AG10803 (cell line): ENCODE measurements at regions not wholly inside any gene's neighbourhood (a gene's known extent, or its start where the extent isn't known, plus 50 kb on each side); places are given as distances from the start of the nearest gene placed in this dataset.

Source experiments
- DNase-seq: peaks from one replicate; pipeline ENCODE4 v3.0.0; 2010; ENCODE audit warnings: low read depth
- H3K4me3 ChIP-seq: 2 replicates; pipeline ENCODE4 v1.5.1; 2011; ENCODE audit warnings: mild to moderate bottlenecking, low read length, control low read depth
- TF ChIP-seq, protein P1 (sequence below): conservative IDR thresholded peaks from 2 replicates; pipeline ENCODE4 v1.5.1; 2011; ENCODE audit warnings: mild to moderate bottlenecking, low read length, control low read depth, inconsistent platforms

DNA sequence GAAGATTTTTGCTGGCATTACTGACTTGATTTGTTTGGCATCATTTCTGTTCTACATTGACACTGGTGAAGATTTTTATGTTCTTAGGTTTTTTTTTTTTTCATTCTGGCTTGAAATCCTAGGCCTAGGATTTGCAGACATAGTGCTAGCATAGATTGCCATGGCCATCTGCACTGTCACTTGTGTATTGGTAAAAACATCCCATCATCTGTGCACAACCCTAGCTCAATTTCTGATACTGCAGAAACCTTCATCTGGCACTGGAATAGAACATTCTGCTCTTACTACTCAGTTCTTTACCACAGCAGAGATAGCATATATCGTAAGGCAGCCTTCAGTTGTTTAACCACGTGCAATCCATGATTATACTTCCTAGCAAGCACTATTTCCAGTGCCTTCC is 111.5 kb upstream of the IL15 start:
- H3K4me3 ChIP-seq, result no peak overlapping the region
- TF ChIP-seq, protein P1, sequence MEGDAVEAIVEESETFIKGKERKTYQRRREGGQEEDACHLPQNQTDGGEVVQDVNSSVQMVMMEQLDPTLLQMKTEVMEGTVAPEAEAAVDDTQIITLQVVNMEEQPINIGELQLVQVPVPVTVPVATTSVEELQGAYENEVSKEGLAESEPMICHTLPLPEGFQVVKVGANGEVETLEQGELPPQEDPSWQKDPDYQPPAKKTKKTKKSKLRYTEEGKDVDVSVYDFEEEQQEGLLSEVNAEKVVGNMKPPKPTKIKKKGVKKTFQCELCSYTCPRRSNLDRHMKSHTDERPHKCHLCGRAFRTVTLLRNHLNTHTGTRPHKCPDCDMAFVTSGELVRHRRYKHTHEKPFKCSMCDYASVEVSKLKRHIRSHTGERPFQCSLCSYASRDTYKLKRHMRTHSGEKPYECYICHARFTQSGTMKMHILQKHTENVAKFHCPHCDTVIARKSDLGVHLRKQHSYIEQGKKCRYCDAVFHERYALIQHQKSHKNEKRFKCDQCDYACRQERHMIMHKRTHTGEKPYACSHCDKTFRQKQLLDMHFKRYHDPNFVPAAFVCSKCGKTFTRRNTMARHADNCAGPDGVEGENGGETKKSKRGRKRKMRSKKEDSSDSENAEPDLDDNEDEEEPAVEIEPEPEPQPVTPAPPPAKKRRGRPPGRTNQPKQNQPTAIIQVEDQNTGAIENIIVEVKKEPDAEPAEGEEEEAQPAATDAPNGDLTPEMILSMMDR, result no peak
- no peak for DNase-seq

DNA sequence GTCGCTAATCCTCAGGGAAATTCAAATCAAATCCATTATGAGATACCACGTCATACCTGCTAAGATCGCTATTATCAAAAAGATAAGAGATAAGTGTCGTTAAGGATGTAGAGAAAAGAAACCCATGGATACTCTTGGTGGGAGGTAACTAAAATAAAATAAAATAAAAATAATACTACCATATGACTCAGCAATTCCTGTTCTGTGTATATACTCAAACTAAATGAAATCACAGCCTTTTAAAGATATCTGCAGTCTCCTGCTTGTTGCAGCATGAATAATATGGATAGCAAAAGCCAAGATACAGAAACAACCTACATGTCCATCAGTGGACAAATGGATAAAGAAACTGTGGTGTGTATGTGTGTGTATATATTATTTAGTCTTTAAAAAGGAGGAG is 105.8 kb upstream of the IL15 start:
- TF ChIP-seq, protein P1, result no peak
- no peak for DNase-seq
- no peak overlapping the region for H3K4me3 ChIP-seq

DNA sequence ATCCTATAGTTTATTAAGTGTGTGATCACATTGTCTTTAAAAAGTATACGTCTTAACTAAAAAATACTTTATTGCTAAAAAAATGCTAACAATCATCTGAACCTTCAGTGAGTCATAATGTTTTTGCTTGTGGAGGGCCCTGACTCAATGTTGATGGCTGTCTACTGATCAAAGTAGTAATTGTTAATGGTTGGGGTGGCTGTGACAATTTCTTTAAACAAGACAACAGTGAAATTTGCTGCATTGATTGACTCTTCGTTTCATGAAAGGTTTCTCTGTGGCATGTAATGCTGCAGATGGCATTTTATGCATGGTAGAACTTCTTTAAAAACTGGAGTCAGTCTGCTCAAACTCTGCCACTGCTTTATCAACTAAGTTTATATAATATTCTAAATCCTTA is 101.4 kb upstream of the IL15 start:
- TF ChIP-seq, protein P1, result no peak
- H3K4me3 ChIP-seq, result no peak overlapping the region
- DNase-seq, result no peak

DNA sequence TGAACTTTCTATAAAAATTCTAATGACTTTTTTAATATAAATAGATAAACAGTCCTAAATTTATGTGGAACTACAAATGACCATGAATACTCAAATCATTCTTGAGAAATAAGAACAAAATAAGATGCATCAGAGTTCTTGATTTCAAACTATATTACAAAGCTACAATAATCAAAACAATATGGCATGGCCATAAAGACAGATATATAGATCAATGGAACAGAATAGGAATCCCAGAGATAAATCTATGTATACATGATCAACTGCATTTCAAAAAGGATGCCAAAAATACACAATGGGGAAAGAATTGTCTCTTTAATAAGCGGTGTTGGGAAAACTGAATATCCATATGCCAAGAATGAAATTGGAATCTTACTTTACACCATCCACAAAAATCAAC is 98.4 kb upstream of the IL15 start:
- DNase-seq, result no peak

DNA sequence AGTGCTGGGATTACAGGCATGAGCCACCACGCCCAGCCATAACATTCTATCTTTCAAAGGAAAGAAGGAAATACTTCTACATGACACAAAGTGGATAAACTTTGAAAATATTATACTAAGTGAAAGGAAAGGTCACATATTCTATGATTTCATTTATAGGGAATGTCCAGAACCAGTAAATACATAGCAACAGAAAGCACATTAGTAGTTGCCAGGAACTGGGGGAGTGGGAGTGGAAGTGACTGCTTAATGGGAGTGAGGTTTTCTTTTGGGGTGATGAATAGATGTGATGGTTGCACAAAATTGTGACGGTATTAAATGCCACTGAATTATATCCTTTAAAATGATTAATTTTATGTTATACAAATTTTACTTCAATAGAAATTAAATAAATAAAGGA is 95.7 kb upstream of the IL15 start:
- DNase-seq, result peak; percentile 29
- H3K4me3 ChIP-seq, result no peak overlapping the region
- TF ChIP-seq, protein P1, result no peak

More for the DNA sequence above, 98.4 kb upstream of the IL15 start:
- TF ChIP-seq, protein P1, result no peak
- H3K4me3 ChIP-seq, result no peak overlapping the region

DNA sequence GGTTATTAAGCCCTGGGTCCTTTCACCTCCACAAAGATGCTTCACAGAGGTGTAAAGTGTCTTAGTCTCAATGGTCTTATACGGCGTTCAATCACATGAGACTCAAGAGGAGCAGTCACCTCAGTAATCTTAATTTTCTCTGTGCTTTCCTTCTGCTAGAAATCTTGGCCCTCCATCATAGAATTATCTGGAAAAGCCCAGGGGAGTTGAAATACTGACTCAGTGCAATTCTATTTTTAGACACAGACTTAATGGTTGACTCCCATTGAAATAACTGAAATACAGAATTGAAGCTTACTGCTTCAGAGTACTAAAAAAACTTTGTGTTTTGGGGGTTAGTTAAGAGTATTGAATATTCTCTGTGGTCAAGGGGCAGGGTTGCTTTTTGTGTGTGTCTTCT is 94.5 kb upstream of the IL15 start:
- TF ChIP-seq, protein P1, result no peak
- H3K4me3 ChIP-seq, result no peak overlapping the region
- peak; percentile 37 for DNase-seq

DNA sequence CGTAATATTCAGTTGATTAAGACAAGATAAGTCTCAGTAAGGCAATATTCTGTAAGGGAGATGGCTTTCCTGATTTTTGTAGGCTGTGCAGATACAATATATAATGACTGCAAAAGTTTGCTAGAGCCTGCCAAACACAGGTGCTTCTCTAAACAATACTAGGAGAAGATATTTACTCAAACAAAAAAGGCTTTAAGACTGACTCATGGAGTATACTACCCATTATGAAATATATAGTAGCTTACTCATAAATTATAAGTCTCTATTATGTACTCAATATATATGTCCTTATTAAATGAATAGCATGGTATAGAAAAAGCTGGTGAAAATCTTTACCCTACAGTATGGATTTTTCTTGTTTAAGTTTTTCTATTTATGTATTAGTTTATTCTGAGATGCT is 93.2 kb upstream of the IL15 start:
- TF ChIP-seq, protein P1, result no peak
- no peak for DNase-seq
- H3K4me3 ChIP-seq, result no peak overlapping the region
